ENCODE measurements at regions not wholly inside any gene's neighbourhood (a gene's known extent, or its start where the extent isn't known, plus 50 kb on each side); places are given as distances from the start of the nearest gene placed in this dataset.

GRCh38 chr2:128786316-128786715 lies 467.6 kb upstream of the HS6ST1 start:
- Histone ChIP-seq H3K4me3 (ENCODE audit: low read length) (no peak overlapping the region), H3K4me1 (ENCODE audit: low read length) (no peaks in the 10 kb centered on the region), H3K9ac (ENCODE audit: low read length) (no peak overlapping the region), H3K27me3 (ENCODE audit: low read depth, low read length) (no peaks in the 10 kb centered on the region), H3K9me3 (ENCODE audit: insufficient read depth, low read length) (no peaks in the 10 kb centered on the region), H3K27ac (ENCODE audit: low read length) (no peak overlapping the region), H3K36me3 (replicated peaks; ENCODE audit: low read depth, low read length) (no peaks in the 10 kb centered on the region), H3K4me2 (ENCODE audit: low read length) (no peak overlapping the region), H2AFZ (ENCODE audit: low read depth, low read length) (no peak overlapping the region), H4K20me1 (ENCODE audit: insufficient read depth, low read length) (no peaks in the 10 kb centered on the region), H3K79me2 (ENCODE audit: low read length) (no peaks in the 10 kb centered on the region)
- TF ChIP-seq EZH2phosphoT487 (IDR thresholded peaks at IDR 0.05; ENCODE audit: low read depth) (no peak), CTCF (IDR thresholded peaks at IDR 0.05; ENCODE audit: low read depth, low read length) (no peak)

GRCh38 chr2:128786741-128787478 lies 468.2 kb upstream of the HS6ST1 start:
- Histone ChIP-seq H3K9ac (ENCODE audit: low read length) (no peak overlapping the region), H3K79me2 (ENCODE audit: low read length) (no peaks in the 10 kb centered on the region), H3K4me1 (ENCODE audit: low read length) (no peaks in the 10 kb centered on the region), H3K27ac (ENCODE audit: low read length) (no peak overlapping the region), H4K20me1 (ENCODE audit: insufficient read depth, low read length) (no peaks in the 10 kb centered on the region), H3K9me3 (ENCODE audit: insufficient read depth, low read length) (no peaks in the 10 kb centered on the region), H2AFZ (ENCODE audit: low read depth, low read length) (no peak overlapping the region), H3K4me2 (ENCODE audit: low read length) (no peak overlapping the region), H3K36me3 (replicated peaks; ENCODE audit: low read depth, low read length) (no peaks in the 10 kb centered on the region), H3K4me3 (ENCODE audit: low read length) (no peak overlapping the region), H3K27me3 (ENCODE audit: low read depth, low read length) (no peaks in the 10 kb centered on the region)
- no peak for TF ChIP-seq EZH2phosphoT487 (IDR thresholded peaks at IDR 0.05; ENCODE audit: low read depth)
- no peak for TF ChIP-seq CTCF (IDR thresholded peaks at IDR 0.05; ENCODE audit: low read depth, low read length)

DNA sequence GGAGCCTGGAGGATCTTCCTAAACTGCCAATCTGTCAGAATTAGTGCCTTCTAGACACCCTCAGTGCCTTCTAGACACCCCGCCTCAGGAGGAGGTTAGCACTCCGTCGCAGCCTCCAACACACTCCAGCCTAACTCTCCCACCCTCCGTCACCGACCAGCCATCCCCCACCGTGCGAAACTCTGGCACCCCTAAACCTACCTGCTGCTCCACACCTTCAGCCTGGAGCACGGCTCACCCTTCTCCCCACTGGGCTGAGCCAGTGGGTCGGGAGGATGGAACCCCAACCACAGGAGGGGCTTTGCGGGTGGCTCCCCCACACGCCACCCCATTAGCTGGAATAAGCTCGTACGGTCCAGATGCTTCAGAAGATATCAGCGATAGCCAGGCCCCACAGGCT lies 468.9 kb upstream of the HS6ST1 start:
- Histone ChIP-seq H3K79me2 (ENCODE audit: low read length) (no peaks in the 10 kb centered on the region), H3K27me3 (ENCODE audit: low read depth, low read length) (no peaks in the 10 kb centered on the region), H3K27ac (ENCODE audit: low read length) (no peak overlapping the region), H3K9me3 (ENCODE audit: insufficient read depth, low read length) (no peaks in the 10 kb centered on the region), H3K36me3 (replicated peaks; ENCODE audit: low read depth, low read length) (no peaks in the 10 kb centered on the region), H3K9ac (ENCODE audit: low read length) (no peak overlapping the region), H2AFZ (ENCODE audit: low read depth, low read length) (no peak overlapping the region), H3K4me2 (ENCODE audit: low read length) (no peak overlapping the region), H3K4me1 (ENCODE audit: low read length) (no peaks in the 10 kb centered on the region), H3K4me3 (ENCODE audit: low read length) (no peak overlapping the region), H4K20me1 (ENCODE audit: insufficient read depth, low read length) (no peaks in the 10 kb centered on the region)
- TF ChIP-seq CTCF (IDR thresholded peaks at IDR 0.05; ENCODE audit: low read depth, low read length) (no peak), EZH2phosphoT487 (IDR thresholded peaks at IDR 0.05; ENCODE audit: low read depth) (no peak)

- H3K4me3 ChIP-seq (ENCODE audit: low read length), result no peak overlapping the region
- H2AFZ ChIP-seq (ENCODE audit: low read depth, low read length), result no peak overlapping the region
- no peaks in the 10 kb centered on the region for H3K27me3 ChIP-seq (ENCODE audit: low read depth, low read length)
- H3K9ac ChIP-seq (ENCODE audit: low read length), result no peak overlapping the region
- no peaks in the 10 kb centered on the region for H3K9me3 ChIP-seq (ENCODE audit: insufficient read depth, low read length)
- no peaks in the 10 kb centered on the region for H3K36me3 ChIP-seq (replicated peaks; ENCODE audit: low read depth, low read length)
- no peaks in the 10 kb centered on the region for H3K79me2 ChIP-seq (ENCODE audit: low read length)
- no peak overlapping the region for H3K27ac ChIP-seq (ENCODE audit: low read length)
- H4K20me1 ChIP-seq (ENCODE audit: insufficient read depth, low read length), result no peaks in the 10 kb centered on the region
- no peak overlapping the region for H3K4me2 ChIP-seq (ENCODE audit: low read length)
- no peaks in the 10 kb centered on the region for H3K4me1 ChIP-seq (ENCODE audit: low read length)
- no peak for TF ChIP-seq CTCF (IDR thresholded peaks at IDR 0.05; ENCODE audit: low read depth, low read length)
- TF ChIP-seq EZH2phosphoT487 (IDR thresholded peaks at IDR 0.05; ENCODE audit: low read depth), result no peak
Measured at GRCh38 chr2:128788636-128789220, 470.1 kb upstream of the HS6ST1 start.
